Testis (tissue), 2 donors: ENCODE measurements at regions not wholly inside any gene's neighbourhood (a gene's known extent, or its start where the extent isn't known, plus 50 kb on each side); places are given as distances from the start of the nearest gene placed in this dataset.

Source experiments
- CTCF ChIP-seq, 3 experiments: fragments of 450-650 bp in 2 of 3; fragments of 200-600 bp in 1 of 3; sonication (generic) in 1 of 3; IDR thresholded peaks; one replicate each; pipeline ENCODE4 v1.5.1; 2016 to 2019; ENCODE audit warnings: antibody characterized with exemption in 3 of 3, mild to moderate bottlenecking in 2 of 3, moderate library complexity in 1 of 3
- POLR2A ChIP-seq: fragments of 450-650 bp; IDR thresholded peaks from one replicate; pipeline ENCODE4 v1.6.1; 2017; ENCODE audit warnings: antibody characterized with exemption, mild to moderate bottlenecking, moderate library complexity

DNA sequence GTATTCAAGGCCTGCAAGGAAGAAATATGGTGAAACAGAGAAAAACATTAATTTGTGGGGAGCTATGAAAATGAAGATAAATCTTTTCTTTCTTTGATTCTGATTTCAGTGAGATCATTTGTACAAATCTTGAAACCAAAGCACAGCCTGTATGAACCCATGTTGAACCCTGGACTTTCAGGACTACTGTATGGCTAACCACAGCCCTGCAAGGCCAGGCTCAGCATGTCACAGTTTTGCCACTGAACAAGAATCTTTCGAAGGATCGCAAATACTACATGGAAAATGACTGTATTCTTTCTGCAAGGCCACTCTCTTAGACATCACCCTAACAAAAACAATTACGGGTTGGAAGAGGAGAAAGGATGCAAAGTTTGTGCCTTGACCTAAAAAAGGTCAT lies 161.7 kb upstream of the MAF start:
- no peak for TF ChIP-seq POLR2A
- no peak for TF ChIP-seq CTCF (IDR thresholded peaks at IDR 0.05)
